Central memory CD4-positive, alpha-beta T cell (primary cell): ENCODE measurements at regions not wholly inside any gene's neighbourhood (a gene's known extent, or its start where the extent isn't known, plus 50 kb on each side); places are given as distances from the start of the nearest gene placed in this dataset.
"Not testable (repeated sequence)": the region's sequence is repeated elsewhere in the genome, so short reads cannot be mapped to it uniquely, and the experiment has no call there.

Experiments used
- DNase-seq: peaks from one replicate; pipeline ENCODE4 v3.0.0; 2022

DNA sequence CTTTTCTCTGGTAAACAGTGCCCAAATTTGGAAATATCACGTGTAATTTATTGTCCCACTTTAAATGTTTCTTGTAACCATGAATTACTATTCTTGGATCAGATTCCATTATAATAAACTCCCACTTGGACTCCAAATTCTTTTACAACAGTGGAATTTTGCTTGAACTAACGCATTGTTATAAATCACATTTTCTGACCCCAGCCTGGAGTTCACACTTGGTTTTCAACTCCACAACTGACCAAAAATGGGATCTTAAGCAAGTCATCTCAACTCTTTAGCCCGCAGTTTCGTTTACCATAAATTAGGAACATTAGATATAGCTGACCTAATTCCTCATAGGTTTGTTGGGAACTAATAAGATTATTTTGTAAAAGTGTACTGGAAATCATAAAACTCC, 336.8 kb upstream of the NCAM1 start:
- DNase-seq, result no peak

DNA sequence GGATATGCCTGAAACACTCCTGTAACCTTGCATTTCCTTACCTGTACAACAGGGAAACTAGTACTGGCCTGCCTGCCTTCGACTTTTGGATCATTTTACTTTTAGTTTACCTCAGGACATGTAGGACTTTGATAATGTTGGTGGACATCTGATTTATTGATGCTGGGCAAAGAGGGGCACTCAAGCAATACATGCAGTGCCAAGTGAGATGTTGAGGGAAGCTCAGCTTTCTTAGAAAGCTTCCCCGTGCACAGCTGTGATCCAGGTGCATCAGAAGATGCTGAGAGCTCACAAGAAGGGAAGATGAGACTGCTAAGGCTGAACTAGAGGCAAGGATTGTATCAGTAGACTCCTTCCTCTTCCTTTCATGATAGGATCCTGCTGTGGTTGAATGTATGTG, 336.2 kb upstream of the NCAM1 start:
- DNase-seq, result not testable (repeated sequence)

DNA sequence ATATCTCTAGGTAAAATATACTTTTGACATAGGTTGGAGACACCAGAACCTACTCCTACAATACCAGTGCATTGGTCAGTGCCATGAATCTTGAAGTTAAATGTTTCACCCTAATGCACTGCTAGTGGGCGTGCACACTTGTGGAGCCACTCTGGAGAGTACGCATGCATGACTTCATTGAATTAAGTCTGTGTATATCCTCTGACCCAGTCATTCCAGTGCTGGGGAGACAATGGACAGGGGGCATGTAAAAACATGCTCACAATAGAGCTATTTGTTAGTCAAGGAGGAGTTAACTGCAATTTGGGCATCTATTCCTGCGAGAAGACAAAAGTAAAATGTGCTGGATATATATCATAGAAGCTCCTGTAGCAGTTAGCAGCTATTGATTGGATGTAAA, 335.4 kb upstream of the NCAM1 start:
- DNase-seq, result no peak

DNA sequence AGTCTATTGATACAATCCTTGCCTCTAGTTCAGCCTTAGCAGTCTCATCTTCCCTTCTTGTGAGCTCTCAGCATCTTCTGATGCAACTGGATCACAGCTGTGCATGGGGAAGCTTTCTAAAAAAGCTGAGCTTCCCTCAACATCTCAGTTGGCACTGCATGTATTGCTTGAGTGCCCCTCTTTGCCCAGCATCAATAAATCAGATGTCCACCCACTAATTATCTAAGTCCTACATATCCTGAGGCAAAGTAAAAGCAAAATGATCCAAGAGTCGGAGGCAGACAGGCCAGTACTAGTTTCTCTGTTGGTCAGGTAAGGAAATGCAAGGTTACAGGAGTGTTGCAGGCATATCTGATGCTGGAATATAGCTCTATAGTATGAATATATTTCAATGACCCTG, 334.5 kb upstream of the NCAM1 start:
- DNase-seq, result no peak

DNA sequence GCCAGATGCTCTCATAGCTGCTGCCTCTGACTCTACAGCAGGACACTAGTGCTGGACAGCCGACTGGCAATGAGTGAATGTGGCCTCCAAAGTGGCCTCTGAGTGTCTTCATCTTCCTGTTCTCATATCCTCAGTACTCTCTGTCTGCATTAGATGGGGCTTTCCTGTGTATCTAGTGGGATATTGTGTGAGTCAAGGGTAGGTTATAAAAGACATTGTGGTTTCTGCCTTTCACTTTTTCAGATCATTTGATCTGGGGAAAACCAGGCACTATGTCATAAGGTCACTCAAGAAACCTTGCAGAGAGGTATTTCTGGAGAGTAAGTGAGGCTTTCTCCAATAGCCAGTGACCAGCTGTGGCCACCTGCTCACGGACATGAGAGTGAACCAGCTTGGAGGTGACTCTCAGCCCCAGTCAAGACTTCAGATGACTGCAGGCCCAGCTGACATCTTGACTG, 333.6 kb upstream of the NCAM1 start:
- no peak for DNase-seq

DNA sequence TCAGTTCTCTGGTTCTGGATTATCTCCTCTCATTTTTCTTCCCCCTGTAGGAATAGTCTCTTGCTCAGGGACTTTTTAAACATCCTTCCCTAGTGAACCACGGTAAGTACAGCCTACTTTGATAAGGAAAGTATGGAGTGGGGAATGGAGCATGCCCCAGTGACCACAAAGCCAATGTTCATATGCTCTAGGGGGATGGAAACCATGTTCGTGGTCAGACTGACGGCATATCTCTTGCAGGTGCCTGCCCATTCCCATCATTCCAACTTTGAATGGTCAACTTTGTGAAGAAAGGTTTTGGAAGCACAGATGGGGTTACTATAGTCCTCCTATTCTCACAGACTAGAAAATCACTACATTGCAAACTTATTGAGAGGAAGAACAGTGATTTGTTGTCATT, 332.5 kb upstream of the NCAM1 start:
- no peak for DNase-seq

DNA sequence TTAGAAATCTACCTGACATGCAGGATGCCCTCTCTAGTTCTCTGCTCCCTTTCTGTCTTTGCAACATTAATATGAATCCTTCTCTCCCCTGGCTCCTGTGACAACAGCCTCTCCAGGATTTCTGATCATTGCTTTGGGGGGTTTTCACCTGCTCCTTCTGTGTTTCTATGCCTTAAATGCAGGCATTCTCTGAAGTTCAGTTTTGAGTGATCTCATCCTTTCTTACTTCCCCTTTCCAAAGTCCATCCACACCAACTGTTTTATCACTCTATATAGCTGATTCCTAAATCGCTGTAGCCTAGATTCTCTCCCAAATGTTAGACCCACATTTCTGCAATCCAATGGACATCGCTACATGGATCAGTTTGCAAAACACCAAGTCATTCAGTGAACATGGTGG, 330.7 kb upstream of the NCAM1 start:
- DNase-seq, result no peak

DNA sequence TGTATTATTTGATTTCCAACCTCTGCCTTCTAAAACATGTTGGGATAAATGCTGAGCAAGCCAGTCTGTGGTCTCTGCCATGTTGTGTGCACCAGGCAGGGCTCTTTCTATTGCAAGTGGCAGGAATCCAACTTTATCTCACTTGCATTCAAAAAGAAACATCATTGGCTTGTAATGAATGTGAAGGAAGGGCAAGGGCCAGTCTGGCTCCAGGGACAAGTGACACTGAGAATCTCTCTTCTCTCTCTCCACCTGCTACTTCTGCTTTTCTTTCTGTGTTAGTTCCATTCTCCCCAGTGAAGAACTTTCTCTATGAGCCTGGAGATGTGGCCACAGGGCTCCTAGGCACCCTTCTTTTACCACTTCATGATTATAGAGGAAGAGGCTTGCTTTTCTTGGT, 329.9 kb upstream of the NCAM1 start:
- DNase-seq, result no peak

DNA sequence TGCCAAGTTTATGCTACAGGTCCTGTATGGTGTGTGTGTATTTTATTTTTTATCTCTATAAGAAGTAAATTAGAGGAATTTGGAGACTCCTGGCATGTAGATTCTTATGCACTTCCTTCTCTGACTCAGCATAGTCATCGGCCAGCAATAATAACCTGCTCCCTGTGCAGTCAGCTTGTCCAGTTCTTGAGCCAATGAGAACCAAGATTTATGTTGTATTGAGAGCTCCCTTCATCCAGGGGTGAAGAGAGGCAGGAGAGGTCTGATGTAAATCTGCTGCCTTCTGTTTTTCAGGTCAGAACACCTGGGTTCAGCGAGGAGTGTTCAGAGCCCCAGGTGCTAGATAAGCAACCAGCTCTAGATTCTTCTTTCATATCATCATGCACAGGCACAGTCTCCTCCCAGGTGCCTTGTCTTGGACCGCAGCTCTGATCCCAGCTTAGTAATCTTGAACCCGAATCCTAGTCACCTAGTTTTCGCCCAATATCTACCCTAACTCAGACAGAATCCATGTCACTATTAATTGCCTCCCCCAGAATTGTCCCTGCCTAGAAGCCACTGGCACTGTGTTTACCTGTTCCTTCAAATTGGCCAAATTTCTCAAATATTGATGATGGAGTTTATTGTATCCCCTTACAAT, 328.2 kb upstream of the NCAM1 start:
- DNase-seq, result no peak

DNA sequence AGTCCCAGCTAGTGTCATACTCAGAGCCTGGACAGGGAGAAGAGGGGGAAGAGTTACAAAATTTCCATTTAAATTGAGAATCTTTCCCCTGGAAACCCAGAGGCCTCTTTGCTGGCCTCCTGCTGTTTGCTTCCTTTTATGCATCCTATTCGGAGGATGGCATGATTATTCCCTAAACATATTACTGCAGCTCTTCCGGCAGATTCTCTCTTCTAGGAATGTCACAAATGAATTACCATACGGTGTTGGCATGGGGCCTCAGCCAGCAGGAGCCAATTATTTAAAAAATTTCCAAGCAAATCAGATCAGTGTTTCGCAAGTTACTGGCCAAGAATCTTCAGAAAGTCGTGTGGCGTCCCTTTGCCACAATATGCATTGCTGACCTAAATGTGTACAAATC, 326.7 kb upstream of the NCAM1 start:
- DNase-seq, result no peak

DNA sequence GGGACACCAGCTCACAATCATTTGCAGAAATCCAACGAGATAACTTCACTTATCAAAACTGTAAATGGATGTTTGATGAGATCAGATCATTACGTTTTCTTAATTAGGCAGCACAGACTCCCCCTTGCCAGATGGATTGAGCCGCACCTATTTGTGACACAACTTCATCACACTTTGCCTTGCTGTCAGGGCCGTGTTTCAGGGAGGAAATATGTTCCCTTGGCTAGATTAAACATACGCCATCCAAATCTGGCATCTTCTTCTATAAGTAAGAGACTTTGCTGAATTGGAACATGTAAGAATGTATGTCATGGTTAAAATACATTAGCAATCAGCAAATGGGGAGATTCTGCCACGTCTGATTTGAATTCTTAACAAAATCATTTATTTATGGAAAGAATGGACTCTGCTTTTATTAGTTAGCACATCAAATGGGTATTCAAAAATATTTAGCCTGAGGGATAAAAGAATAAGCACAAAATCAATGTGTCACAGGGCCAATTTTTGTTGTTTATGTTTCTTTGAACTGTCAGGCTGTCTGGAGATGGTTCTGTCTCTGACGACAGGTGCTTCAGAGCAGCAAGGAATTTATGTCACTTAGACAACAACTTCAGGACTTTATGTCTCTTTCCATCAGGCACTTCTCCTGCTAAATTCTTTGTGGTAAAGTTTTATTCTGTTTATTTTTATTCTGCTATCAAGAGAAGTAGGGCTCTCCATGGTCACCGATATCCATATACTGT, 326.1 kb upstream of the NCAM1 start:
- DNase-seq, result no peak

DNA sequence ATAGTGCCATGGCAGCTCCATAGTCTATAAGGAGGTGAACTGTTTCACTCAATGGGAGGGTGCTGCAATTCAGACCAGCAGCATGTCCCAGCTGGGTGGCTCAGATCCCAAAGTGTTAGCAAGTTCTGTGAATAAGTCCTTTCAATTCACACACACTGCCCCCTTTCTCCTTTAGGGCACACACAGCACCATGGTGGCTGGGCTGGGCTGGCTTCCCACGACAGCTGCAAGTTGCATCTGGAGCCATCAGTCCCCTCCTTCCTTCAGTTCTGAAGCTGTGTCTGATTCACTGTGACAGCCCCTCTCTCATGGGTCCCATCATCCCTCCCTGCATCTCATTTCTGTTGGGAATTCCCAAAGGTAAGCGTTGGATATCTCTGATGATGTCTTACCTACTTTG, 324.1 kb upstream of the NCAM1 start:
- no peak for DNase-seq

DNA sequence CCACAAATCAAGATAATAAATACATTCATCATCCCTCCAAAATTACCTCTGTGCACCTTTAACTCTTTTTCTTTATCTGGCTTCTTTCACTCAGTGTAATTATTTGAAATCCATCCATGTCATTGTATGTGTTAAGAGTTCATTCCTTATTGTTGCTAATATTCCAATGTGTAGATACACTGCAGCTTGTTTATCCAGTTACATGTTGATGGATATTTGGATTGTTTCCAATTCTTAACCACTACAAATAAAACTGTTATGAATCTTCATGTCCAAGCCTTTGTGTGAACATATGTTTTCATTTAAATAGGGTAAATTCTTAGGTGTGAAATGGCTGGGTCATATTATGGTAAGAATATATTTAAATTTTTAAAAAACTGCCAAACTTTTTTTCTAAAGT, 323.3 kb upstream of the NCAM1 start:
- no peak for DNase-seq

DNA sequence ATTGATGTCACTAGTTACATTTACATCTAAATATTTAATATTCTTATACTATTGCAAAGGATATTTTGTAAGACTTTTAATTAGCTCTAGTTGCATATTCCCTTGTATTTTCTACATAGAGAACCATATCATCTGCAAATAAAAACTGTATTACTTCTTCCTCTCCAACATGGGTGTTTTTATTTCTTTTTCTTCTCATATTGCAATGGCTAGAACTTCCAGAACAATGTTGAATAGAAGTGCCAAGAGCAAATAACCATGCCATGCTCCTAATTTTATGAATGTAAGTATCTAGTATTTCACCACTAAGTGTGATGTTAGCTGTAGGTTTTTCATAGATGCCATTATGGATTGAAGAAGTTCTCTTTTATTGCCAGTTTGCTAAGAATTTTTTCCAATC, 321.8 kb upstream of the NCAM1 start:
- DNase-seq, result no peak

DNA sequence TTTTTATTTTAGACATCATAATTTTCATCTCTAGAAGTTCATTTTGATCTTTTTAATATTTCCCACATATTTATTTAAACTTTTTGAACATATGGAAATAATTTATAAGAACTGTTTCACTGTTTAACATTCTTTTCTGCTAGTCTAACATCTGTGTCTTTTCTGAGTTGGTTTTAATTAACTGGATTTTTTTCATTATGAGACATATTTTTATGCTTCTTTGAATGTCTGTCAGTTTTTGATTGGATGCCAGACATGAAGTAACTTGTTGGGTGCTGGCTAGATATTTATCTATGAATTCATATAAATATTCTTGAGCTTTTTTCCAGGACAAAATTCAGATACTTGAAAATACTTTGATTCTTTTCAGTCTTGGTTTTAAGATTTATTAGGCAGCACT, 317.8 kb upstream of the NCAM1 start:
- no peak for DNase-seq

DNA sequence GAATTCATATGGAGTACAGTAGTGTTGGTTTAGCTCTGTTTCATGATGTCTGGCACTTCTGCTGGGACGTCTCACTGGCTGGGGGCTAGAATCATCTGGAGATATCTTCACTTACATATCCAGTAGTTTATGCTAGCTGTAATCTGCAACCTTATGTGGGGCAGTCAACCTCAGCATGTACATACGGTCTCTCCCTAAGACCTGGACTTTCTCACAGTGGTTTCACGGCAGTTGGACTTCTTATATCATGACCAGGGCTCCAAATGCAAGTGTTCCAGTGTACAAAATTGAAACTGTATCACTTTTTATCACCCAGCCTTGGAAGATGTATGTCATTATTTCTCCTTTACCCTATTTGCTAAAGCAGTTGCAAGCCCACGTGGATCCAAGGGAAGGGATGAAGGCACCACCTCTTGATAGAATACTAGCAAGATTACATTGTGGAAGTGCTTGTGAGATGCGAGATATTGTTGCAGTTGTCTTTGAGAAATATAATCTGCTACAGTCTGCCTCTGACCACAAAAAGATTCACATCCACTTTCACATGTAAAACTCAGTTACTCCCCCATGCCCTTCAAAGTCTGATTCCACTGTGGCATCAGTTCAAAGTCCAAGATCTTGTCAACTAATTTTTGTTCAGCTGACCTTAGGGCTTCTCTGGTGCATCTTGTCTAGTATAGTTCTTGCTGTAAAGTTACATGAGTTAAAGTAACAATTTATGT, 316.6 kb upstream of the NCAM1 start:
- no peak for DNase-seq

DNA sequence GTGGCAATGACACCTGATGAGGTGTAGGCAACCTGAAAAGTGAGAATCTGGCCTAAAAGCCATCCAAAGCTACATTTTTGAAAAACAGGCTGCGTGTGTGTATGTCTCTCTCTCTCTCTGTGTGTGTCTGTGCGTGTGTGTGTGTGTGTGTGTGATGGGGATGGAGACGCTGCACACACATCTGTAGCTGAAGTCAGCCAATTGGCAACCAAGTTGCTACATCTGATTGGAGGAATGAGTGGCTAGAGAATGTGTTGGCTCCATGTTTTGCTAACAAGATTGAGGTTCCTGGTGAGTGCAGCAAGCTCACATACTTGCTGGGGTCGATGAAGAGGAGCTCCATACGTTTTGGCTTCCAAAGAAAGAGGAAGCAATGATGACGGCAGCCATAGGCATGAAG, 311.4 kb upstream of the NCAM1 start:
- DNase-seq, result no peak

DNA sequence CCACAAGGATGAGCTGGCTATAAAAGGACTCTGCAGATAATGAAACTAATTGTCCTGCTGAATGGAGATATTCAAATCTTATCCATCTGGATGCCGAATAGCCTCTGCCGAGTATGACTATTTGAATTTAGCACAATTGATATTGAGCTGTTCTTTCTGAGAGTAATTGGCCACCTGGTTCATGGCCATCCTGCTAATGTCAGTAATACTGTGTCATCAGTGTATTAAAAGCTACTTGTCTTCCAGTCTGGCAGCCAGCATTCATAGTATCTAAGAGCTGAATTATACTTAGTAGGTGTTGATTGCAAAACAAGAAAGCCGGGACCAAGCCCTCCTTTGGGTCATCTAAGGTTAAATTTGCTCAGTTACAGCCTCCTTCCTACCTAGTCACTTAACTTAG, 310.7 kb upstream of the NCAM1 start:
- no peak for DNase-seq

DNA sequence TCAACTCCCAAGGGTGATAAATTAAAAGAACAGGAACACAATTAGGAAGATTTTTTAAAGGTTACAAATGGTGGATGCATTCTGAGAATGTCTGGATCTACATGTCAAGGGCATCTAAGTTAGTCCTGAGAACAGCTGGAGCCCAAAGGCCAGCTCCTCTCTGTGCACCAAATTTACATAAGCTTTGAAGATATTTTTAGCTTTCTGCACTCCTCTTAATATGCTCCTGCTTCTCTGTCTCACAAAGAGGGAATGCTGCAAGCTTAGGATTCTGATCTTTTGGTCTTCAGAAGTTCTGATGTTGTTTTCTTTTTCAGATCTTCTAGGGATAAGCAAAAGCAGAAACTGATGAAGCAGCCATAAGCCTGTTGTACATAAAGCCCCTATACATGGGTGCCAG, 309.8 kb upstream of the NCAM1 start:
- DNase-seq, result no peak

DNA sequence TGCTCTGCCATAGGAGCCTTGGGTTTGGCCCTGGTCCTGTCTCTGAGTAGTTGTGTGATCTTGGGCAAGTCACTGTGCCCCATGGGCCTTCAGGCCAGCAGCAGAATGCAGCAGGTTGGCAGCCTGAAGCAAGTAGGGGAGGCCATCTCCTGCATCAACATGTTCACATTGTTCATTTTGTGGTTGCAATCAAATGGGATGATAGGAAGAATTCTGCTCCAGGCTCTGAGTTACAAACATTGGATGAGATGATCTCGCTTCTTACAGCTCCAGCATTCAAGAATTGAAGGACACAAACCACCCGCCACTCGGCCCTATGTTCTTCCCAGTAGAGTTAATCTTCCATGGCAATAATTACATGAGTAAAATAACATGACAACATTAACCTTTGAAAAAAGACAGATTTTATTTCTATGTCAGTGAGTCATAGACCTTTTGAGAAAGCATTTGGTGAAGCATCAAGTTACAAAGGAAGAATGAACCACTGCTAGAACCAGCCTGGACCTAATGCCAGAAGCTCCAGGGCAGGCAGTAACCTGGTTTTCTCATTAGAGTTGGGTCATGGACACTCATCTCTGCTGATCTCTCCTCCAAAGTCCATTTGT, 308.3 kb upstream of the NCAM1 start:
- DNase-seq, result no peak

DNA sequence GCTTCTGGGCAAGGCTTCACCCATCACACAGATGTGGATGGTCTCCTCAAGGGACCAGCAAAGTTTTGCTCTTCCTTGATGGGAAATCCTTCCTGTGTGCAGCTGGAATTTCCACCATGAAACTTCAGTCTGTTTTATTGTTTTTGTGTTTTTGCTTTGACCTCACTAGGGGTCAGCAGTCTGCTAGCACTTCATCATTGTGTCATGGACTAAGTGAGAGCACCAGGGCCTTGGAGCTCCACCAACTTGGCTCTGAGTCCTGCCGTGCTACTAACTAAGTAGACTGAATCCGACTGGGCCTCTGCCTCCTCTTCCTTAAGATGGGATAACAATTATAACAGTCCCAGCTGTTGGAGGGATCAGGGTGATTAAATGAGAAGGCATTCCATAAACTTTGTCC, 305.8 kb upstream of the NCAM1 start:
- no peak for DNase-seq

DNA sequence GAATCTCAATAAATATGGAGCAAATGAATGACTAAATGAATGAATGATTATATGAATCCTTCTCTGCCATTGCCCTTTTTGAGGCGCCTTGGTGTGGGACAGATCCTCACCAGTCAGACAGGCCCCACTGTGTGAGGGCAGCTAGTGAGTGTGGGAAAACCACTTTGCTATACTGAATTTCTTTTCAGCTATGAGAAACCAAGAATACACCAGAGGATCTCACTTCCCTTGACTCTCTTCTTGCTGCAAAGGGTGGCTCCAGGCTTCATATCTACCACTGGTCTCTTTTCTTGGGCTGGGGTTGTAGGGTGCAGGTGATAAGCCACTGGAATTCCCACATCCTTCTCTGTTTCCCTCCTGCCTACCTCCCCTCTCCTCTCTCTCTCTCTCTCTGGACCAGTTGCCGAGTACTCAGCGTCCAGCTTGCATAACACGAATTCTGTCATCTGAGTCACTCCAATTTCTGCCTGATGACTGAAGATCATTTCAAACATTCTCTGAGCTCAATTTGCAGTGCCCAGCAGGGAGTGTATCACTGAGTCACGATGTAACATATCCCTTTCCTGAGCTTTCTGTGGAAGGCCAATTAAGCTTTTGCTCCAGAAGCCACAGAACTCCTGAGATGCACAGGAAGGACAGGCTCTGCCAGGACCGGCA, 304.3 kb upstream of the NCAM1 start:
- no peak for DNase-seq

DNA sequence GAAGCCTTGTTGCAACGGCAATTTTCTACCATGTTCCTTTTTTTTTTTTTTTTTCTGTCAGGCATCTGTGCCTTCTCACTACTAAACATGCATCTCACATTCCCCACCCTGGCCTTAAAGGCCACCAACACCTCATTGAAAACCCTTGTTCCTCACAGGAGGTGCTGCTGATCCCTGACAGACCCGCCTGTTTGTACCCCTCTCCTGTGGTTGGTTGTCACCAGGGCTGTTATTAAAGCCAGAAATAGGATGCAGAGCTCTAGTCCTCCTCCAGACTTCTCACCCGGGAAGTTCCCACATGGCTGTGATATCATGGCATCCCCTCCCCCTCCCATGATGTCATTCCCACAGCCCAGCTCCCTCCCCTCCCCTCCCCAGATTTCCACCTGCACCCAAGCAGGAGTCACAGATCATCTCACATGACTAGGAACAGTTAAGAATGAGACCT, 302.8 kb upstream of the NCAM1 start:
- DNase-seq, result no peak
